Pons (tissue), 1 donor: ENCODE measurements at regions not wholly inside any gene's neighbourhood (a gene's known extent, or its start where the extent isn't known, plus 50 kb on each side); places are given as distances from the start of the nearest gene placed in this dataset.
"Not testable (repeated sequence)": the region's sequence is repeated elsewhere in the genome, so short reads cannot be mapped to it uniquely, and the experiment has no call there.

Experiments used
- DNase-seq: peaks from one replicate; pipeline ENCODE4 v3.0.0-alpha.2; 2016; ENCODE audit warnings: low spot score

DNA sequence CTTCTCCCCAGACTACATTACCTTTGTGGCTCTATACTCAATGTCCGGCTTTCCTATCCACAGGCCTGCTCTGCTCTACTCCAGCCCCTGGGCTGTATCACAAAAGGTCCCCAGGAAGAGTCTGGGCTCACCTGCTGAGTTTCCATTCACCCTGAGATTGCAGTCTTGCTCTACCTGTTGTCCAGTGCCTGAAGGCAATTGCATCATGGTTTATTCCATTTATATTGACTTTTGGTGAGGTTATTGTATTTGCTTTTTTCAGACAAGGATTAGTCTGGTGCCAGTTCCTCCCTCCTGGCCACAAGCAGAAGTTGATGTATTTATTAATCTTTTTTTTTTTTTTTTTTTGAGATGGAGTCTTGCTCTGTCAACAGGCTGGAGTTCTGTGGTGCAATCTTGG lies 273.1 kb downstream of the XPNPEP1 start:
- DNase-seq: no peak

DNA sequence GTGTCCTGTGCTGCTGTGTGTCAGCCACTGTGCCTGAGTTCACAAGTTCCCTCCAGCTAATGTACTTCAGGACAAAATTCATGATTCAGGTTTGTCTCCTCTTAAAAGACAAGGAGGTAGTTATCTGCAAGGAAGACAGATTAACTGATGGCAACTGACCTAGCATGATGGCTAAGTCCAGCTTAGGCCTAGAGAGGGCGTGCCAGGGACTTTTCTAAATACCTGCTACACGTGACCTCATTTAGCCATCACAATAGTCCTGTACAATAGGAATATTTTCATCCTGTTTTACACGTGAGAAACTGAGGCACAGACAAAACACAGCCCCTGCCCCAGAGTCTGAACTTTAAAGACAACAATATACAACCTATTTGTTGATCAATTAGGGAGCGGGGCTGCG lies 275.7 kb downstream of the XPNPEP1 start:
- DNase-seq: no peak

DNA sequence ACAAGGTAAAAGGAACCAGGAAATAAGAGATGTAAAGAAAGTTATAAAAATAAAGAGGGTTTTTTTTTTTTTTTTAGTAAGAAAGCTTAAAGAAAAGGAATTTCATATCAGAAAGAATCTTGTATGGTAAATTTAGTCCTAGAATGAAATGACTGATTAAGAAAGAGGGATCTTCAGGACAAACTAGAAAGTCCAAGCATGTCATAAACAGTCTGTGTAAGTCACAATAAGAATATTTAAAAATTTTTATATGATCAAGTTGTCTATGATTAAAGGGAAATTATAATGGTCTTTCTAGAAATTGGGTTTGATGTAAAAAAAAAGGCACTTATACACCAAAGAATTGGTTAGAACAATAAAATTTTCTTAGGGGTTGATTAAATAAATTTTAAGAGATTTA lies 289.5 kb downstream of the XPNPEP1 start:
- no peak for DNase-seq

DNA sequence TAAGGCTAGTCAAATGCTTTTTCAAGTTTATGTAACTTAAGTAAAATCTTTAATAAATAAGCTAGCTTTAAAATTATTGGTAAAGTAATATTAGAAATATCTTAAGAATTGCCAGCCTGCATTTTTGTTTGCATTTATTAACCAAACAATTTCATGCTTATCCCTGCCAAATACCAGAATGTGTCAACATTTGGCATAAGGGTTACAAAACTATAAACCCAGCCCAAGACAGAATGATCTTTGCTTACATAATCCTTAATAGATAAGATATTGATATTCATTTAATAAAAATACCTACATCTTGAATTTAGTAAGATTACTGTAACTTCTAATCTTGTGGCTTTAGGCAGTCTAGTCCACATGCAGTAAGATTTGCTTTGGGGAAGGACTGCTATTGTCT lies 290.3 kb downstream of the XPNPEP1 start:
- DNase-seq: not testable (repeated sequence)

DNA sequence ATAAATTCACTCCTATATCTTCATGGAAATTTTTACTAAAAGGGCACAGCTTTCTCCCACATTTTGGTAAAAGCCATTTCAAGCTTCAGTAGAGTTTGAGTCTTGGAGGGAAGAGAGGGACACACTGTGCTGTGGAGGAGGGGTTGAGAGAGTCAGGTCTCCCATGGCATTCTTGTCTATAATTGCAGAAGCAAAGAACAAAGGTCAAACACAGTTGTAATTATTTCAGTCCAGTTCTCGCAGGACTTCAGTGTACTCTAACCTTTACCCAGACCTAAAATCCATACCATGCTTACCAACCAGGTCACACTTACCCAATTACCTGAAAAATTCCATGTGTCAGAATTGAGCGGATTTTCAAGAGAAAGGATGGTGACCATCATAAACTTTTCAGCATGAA lies 298.4 kb downstream of the XPNPEP1 start:
- DNase-seq: no peak

DNA sequence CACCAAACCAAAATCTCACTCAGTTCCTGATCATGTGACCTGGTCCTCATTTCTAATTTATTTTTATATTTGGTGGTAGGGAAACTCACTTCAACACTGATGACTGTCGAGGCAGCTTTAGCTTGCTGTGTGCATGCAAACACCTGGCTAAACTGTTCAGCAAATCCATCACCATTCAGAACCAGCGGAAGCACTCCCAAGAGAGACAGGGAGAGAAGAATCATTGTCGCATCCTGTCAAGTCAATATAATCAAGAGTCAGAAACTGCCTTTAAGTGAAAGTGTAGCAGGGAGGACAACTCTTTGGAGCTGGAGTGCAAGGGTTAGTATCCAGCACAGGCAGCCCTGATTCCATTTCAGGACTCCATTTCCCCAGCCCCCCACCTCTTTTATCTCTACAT lies 300.7 kb downstream of the XPNPEP1 start:
- no peak for DNase-seq

DNA sequence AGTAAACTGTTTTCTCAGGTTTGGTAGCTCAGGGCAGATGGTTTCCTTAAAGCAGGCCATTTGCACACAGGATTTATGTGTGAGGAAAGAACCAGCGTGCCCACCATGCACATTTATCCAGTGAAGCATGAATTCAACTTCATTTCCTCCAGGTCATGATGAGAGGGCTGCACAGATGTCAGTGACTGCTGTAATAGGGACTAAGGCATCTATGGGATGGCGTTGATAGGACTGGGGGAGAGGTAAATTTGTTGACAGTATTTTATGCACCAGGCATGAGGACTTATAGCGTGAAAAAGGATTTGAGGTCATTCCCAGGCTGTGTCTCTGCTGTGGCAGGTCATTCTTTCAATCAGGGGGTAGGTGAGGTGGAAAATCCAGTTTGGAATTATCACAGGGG lies 302.9 kb downstream of the XPNPEP1 start:
- no peak for DNase-seq

DNA sequence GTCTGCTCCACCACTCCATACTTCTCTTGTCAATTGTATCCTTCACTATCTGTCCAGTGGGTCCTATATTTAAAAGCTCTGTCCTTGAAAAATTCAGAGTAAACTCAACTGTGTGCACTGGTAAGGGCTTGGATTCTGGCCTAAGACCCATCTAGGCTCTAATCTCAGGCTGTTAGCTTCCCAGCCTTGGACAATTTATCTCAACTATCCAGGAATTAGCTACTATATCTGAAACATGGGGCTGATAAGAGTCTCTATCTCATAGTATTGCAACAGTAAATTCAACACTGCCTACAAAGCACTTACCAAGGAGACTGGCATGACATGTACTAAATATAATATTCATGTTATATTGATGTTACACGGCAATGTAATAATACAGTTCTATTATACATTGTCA lies 303.4 kb downstream of the XPNPEP1 start:
- DNase-seq: no peak

DNA sequence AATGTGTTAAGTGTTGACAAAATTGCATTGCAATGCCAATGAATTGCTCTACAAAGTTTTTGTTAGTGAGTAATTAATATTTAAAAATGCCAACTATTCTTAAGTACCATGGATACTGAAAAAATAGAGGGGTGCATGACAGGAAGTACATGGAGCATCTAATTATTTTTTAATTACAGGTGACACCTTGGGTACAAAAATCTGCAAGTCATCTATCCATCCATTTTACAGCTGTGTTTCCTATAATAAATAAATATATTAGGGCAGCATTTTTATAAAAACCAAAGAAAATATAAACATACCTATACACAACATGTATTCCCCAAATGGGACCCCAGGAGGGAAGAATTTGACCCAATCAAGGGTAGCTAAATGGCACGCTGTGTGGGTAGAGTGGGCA lies 304.6 kb downstream of the XPNPEP1 start:
- no peak for DNase-seq

DNA sequence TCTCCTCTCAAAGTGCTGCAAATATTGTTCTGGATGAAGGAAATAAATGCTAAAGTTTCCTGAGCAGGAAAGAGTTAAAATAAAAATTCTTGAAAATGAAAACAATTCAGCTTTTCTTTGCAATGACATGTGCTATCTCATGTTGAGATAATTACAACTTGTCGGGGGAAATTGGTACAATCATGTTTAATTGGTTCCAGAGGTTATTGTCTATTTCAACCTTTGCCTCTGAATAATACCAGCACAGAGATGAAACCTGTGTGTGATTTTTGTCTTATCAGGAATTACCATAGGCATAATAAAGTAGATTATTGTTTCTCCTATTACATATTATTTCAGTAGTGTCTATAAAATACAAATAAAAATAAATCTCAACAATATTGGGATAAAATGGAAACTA lies 305.0 kb downstream of the XPNPEP1 start:
- no peak for DNase-seq

DNA sequence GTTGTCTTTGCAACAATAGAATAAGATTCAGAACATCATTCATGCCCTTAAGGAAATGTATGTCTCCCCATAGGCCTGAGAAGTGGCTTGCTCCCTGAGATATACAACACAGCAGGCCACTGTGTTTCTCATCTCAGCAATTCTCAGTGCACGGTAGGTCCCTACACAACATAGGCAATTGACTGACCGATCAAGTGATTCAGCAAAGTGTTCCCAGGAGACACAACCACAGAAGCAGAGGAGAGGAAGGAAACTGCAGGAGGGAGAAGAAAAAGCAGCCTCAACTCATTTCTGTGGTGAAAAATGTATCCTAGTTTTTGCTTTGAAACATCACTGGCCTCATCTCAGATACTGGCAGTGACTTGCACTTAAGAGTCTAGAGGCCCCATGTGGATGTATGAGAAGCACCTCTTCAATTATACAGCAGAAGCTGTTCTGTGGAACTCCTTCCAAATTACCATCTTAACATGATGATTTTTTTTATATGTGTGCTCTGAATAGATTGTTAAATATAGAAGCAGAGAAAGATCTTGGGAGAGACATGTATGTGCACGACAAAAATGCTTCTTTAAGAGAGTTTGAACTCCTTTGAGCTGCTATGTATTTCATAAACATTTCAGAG lies 306.8 kb downstream of the XPNPEP1 start:
- no peak for DNase-seq

DNA sequence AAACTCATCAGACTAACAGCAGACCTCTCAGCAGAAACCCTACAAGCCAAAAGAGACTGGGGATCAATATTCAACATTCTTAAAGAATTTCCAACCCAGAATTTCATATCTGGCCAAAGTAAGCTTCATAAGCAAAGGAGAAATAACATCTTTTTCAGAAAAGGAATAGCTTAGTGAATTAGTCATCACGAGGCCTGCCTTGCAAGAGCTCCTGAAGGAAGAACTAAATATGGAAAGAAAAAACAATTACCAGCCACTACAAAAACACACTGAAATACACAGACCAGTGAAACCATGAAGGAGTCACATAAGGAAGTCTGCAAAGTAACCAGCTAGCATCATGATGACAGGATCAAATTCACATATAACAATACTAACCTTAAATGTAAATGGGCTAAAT lies 328.0 kb downstream of the XPNPEP1 start:
- not testable (repeated sequence) for DNase-seq

DNA sequence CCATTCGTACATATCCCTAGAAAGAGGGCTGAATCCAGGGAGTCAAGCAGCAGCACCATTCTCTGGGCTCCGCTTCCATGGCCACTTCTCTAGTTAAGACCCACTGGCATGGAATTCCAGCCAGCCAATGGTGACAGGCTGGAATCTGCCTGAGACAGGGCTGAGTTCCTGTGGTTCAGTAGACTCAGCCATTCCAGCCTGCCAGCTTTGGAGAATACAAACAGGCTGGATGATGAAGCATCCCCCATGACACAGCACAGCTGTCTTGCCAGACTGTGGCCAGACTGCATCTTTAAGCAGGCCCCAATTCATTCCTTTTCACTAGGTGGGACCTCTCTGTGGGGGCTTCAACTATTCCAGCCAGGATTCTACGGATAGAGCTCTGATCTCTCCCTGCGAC lies 329.6 kb downstream of the XPNPEP1 start:
- no peak for DNase-seq

DNA sequence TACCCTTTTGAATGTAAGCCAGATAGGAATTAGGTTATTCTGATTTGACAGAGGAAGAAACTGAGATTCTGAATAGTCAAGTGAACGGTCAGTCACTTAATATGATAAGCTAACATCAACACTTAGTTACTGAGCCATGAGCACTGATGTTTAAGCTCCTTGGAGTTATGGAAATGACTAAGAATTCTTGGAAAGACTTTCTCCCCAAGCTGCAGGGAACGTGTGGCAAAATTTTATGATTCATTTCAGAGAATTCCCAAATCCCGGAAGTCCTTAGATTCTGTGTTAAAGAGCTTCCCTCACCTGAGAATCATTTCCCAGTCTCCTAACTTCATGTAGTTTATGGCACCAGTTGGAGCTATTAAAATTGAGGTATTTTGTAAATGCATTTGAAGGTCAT lies 330.9 kb downstream of the XPNPEP1 start:
- no peak for DNase-seq

DNA sequence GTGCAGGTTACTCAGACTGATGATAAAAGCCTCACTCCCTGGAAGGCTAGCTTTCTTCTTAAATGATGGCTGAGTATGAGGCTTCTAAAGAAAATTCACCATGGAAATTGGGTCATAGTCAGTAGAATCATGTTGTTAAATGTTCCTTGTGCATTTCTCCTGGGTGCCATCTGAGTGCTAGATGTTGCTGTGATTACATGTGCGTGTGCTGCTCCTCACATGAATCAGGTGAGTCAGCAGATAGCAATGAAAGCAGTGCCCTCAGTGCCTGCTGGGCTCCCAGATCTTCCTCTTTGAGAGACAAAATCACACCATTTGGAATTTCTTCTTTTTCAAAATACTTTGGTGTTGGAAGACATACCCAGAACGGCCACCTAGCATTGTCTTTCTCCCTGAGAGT lies 331.7 kb downstream of the XPNPEP1 start:
- DNase-seq: no peak

DNA sequence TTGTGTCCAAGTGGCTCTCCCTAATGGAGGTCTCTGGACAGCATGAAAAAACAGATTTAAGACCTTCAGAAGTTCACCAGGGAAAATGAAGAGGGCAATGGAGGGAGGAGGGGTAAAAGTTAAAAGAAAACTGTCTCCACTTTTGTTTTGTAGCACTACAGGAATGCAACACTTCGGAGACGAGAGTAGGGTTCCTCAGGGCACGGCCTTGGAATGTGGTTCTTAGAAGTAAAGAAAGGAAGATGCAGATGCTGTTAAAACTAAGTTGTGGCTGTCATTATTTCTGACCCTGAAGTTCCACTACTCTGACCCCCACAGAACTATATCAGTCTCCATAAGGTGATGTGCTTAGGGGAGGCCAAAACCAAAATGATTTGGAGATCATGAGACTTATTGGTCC lies 335.1 kb downstream of the XPNPEP1 start:
- no peak for DNase-seq

DNA sequence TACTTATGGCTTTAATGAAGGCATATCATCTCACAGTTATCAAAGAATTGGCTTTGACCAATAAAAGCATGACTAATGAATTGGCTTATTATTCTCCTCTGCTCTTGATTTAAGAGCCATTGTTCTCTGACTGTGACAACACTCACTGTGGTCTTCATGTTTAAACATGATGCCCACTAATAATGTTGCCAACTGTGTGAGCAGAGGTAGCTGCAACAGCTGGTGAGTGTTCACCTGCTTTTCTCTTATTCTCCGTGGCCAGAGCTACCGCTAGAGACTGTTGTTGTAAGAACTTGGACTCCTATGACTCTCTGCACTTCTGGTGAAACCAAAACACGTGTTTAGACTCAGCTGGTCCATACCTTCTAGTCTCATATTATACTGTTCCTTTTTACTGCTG lies 335.9 kb downstream of the XPNPEP1 start:
- peak; percentile 24 for DNase-seq

DNA sequence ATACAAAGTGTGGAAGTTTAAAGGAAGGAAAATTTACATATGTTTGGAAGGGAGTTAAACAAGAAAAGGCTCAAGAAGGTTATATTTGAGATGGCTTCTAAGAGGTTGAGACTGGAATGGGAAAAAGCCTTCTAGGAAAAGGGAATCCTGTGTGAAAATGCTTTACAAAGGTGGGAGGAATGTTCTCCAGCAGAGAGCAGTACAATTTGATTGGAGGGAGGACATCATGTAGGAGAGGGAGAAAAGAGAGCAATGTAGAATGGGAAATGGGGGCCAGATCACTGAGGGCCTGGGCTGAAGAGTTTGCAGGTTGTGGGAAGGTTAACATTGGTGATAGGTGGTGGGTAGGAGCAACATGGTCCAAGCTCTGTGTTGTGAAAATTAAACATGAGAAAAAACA lies 366.9 kb downstream of the XPNPEP1 start:
- no peak for DNase-seq

DNA sequence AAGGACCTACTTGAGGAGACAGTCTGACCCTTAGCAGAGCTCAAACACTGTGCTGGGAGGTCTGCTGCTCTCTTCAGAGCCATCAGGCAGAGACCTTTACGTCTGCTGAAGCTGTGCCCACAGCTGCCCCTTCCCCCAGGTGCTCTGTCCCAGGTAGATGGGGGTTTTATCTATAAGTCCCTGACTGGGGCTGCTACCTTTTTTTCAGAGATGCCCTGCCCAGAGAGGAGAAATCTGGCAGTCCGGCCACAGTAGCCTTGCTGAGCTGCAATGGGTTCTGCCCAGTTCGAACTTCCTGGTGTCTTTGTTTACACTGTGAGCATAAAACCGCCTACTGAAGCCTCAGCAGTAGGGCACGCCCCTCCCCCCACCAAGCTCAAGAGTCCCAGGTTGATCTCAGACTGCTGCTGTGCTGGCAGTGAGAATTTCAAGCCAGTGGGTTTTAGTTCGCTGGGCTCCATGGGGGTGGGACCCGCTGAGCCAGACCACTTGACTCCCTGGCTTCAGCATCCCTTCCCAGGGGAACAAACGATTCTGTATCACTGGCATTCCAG lies 381.2 kb downstream of the XPNPEP1 start:
- not testable (repeated sequence) for DNase-seq

DNA sequence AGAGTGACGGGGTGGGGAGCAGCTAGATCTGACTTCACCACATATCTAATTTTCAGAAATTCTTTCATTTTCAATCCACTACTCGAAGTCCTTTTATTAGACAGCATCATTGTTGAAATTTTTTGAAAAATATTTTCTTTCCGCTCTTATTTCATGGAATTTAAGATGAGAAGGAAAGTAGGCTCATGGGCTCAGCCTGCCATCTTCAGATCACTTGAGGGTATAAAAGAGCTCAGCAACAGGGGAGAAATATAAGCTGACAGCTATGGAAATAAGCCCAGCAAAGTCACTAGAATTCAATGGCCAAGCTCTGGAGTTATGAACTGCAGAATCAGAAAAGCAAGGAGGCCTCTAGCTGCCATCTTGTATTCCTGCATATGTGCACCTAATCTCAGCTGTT lies 389.1 kb downstream of the XPNPEP1 start:
- no peak for DNase-seq

DNA sequence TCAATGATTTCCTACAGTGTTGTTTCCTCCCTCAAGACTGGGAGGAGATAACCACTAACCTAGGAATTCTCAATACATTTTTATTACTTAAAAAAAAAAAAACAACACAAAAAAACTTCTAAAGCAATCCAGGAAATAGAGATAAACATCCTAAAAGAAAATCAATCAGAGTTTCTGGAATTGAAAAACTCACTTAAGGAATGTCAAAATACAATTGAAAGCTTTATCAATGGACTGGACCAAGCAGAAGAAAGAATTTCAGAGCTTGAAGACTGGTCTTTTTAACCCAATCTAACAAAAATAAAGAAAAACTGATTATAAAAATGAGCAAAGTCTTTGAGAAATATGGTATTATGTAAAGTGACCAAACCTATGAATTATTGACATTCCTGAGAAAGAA lies 394.1 kb downstream of the XPNPEP1 start:
- DNase-seq: no peak

DNA sequence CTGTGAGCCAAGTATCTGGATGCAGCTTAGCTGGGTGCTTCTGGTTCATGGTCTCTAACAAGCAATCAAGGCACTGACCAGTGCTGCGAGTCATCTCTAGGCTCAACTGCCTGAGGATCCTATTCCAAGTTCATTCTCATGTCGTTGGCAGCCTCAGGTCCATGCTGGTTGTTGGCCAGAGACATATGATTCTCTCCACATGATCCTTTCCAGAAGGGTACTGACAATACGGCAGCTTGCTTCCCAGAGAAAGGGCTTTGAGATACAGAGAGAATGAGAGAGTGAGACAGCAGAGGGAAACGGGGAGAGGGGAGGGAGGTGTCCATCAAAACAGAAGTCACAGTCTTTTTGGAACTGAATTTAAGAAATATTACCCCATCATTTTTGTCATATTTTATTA lies 405.6 kb downstream of the XPNPEP1 start:
- no peak for DNase-seq

DNA sequence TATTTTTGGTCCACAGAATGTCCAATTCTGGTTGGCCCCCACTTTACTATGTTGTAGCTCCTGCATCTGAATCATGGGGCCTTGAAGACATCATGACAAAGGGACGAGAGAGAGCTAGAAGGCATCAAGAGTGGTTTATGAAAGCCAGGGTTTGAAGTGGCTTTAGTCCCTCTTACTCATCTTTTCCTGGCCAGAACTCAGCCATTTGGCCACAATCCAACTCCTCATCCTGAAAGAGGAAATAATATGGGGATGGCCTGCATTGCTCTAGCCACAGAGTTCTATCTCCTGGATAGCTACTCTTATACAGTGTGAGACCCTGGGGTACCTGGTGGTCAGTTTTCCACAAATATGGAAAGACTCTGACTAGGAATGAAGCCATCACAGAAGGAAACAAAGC lies 418.9 kb downstream of the XPNPEP1 start:
- DNase-seq: no peak

DNA sequence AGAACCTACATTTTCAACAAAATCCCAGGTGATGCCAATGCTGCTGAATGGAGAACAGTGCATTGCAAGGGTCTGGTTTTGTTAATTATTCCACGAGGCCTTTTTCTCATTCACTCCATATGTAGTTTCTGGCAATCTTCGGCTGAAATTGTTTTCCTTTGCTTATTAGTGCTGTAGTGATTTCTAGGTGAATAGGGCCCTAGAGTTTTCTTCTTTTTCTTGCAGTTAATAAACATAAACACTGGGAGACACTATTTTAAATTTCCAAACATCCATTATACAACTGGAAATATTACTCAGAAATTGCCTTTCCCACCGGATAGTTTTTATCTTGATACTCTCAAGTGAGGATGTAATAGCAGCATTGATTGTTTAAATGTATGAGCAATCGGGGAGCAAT lies 435.6 kb downstream of the XPNPEP1 start:
- DNase-seq: no peak

DNA sequence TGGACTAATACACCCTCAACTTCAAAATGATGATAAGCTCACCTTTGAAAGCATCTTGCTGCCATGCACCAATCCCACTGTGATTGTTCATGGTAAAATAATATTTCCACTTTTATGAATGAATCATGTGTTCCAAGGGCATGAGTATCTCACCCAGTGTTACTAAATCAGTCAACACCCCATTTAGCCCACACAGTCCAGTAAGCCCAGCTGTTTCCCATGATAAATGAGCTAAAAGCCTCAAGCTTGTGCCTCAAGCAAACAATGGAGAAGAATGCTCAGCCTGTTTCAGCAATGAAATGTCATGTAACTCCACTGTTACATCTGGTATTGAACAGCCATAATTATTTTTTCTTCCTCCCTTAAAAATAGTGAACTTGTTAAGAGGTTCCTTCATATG lies 442.5 kb downstream of the XPNPEP1 start:
- no peak for DNase-seq
